H1 (cell line): ENCODE measurements at regions not wholly inside any gene's neighbourhood (a gene's known extent, or its start where the extent isn't known, plus 50 kb on each side); places are given as distances from the start of the nearest gene placed in this dataset.

Experiments used
- CTCF ChIA-PET: fragments of 300-600 bp; sonication (Branson Sonifier 250); formaldehyde crosslinking; loops from one replicate; lab custom pipeline; 2021; ENCODE audit not compliant: partially characterized antibody; lab: Charles Lee
- POLR2A ChIA-PET: fragments of 300-600 bp; sonication (Branson Sonifier 250); formaldehyde crosslinking; loops from one replicate; lab custom pipeline; 2021; ENCODE audit warnings: inconsistent platforms; ENCODE audit not compliant: partially characterized antibody; lab: Charles Lee
- DNase-seq, 2 experiments: peaks; one replicate each; pipeline versions ENCODE4 v3.0.0 to v3.0.0-alpha.2; 2010 to 2022; ENCODE audit warnings: low spot score in 2 of 2, low read depth in 1 of 2, mixed read lengths in 1 of 2
- FAIRE-seq: peaks from 2 replicates; lab custom pipeline; 2011; peaks lifted over from hg19 to GRCh38; lab: Jason Lieb, UNC
- H2AFZ ChIP-seq: 2 replicates; pipeline ENCODE4 v1.8.1; 2012; ENCODE audit warnings: low read length, inconsistent platforms
- H2AK5ac ChIP-seq: 2 replicates; pipeline ENCODE4 v1.6.1; 2013; ENCODE audit warnings: low read depth, low read length
- H2BK120ac ChIP-seq: replicated peaks from 2 replicates; pipeline ENCODE3; 2013; ENCODE audit warnings: low read depth, low read length, inconsistent platforms
- H2BK12ac ChIP-seq: 2 replicates; pipeline ENCODE4 v1.6.1; 2013; ENCODE audit warnings: low read depth, low read length
- H2BK15ac ChIP-seq: 2 replicates; pipeline ENCODE4 v1.6.1; 2013; ENCODE audit warnings: low read length
- H2BK20ac ChIP-seq: 2 replicates; pipeline ENCODE4 v1.6.1; 2013; ENCODE audit warnings: low read length
- H2BK5ac ChIP-seq: 2 replicates; pipeline ENCODE4 v1.6.1; 2013; ENCODE audit warnings: low read depth, low read length
- H3K14ac ChIP-seq: 2 replicates; pipeline ENCODE4 v1.6.1; 2013; ENCODE audit warnings: inconsistent platforms; ENCODE audit not compliant: insufficient read length
- H3K18ac ChIP-seq: 2 replicates; pipeline ENCODE4 v1.6.1; 2013; ENCODE audit warnings: low read length; ENCODE audit errors: extremely low read depth
- H3K23ac ChIP-seq: 2 replicates; pipeline ENCODE4 v1.6.1; 2013; ENCODE audit warnings: inconsistent platforms; ENCODE audit not compliant: insufficient read length
- H3K23me2 ChIP-seq: 2 replicates; pipeline ENCODE4 v1.6.1; 2013; ENCODE audit warnings: low read depth, low read length
- H3K27ac ChIP-seq: 2 replicates; pipeline ENCODE4 v1.6.1; 2011; ENCODE audit warnings: low read depth, low read length, inconsistent platforms
- H3K27me3 ChIP-seq, 4 experiments: replicated peaks in 1 of 4; 1 replicate in 1 of 4; 2 replicates in 3 of 4; pipeline versions ENCODE4 v1.6.1 to v1.8.1; 2011 to 2013; ENCODE audit warnings: low read length in 3 of 4, mild to moderate bottlenecking in 3 of 4, inconsistent platforms in 2 of 4, mixed read lengths in 2 of 4, moderate library complexity in 1 of 4; ENCODE audit not compliant: control insufficient read depth in 3 of 4, insufficient read depth in 3 of 4; ENCODE audit errors: extremely low read depth in 1 of 4
- H3K36me3 ChIP-seq, 4 experiments: 2 replicates each; pipeline versions ENCODE4 v1.6.1 to v1.8.1; 2011 to 2013; ENCODE audit warnings: mild to moderate bottlenecking in 4 of 4, low read length in 3 of 4, moderate library complexity in 2 of 4, control low read depth in 1 of 4, inconsistent platforms in 1 of 4; ENCODE audit not compliant: insufficient read depth in 4 of 4, control insufficient read depth in 2 of 4
- H3K4ac ChIP-seq: replicated peaks from 2 replicates; pipeline ENCODE3; 2013; ENCODE audit warnings: low read length, low read depth, mixed read lengths, inconsistent platforms; ENCODE audit not compliant: insufficient read length
- H3K4me1 ChIP-seq, 4 experiments: replicated peaks in 1 of 4; 1 replicate in 1 of 4; 2 replicates in 3 of 4; pipeline versions ENCODE4 v1.6.1 to v1.8.1; 2011 to 2013; ENCODE audit warnings: low read length in 3 of 4, inconsistent platforms in 2 of 4, mixed read lengths in 1 of 4; ENCODE audit not compliant: insufficient read depth in 4 of 4, control insufficient read depth in 3 of 4
- H3K4me2 ChIP-seq, 2 experiments: 2 replicates each; pipeline versions ENCODE4 v1.6.1 to v1.8.1; 2011 to 2013; ENCODE audit warnings: low read depth in 2 of 2, low read length in 2 of 2, control low read depth in 1 of 2, inconsistent platforms in 1 of 2, mild to moderate bottlenecking in 1 of 2; ENCODE audit not compliant: insufficient read depth in 1 of 2
- H3K4me3 ChIP-seq, 4 experiments: fragments of 200-600, 300-600 bp in 1 of 4; sonication (generic), shearing (Covaris generic), sonication (Bioruptor Twin) in 1 of 4; 2 replicates each; pipeline versions ENCODE4 v1.5.1 to v1.8.1; 2011 to 2016; ENCODE audit warnings: low read length in 4 of 4, low read depth in 3 of 4, control low read depth in 2 of 4, inconsistent platforms in 2 of 4, mild to moderate bottlenecking in 2 of 4, mixed read lengths in 1 of 4, moderate library complexity in 1 of 4; ENCODE audit not compliant: insufficient read depth in 2 of 4; ENCODE audit errors: extremely low read depth in 1 of 4
- H3K56ac ChIP-seq: replicated peaks from 2 replicates; pipeline ENCODE3; 2013; ENCODE audit warnings: low read depth, mild to moderate bottlenecking, mixed read lengths, low read length, inconsistent platforms; ENCODE audit not compliant: insufficient read length
- H3K79me1 ChIP-seq: 2 replicates; pipeline ENCODE4 v1.6.1; 2013; ENCODE audit warnings: low read depth, low read length, control low read depth
- H3K79me2 ChIP-seq, 2 experiments: 2 replicates each; pipeline versions ENCODE4 v1.6.1 to v1.8.1; 2012 to 2013; ENCODE audit warnings: low read length in 2 of 2, mild to moderate bottlenecking in 2 of 2, inconsistent platforms in 1 of 2; ENCODE audit not compliant: insufficient read depth in 2 of 2, control insufficient read depth in 1 of 2
- H3K9ac ChIP-seq, 4 experiments: replicated peaks in 1 of 4; 1 replicate in 1 of 4; 2 replicates in 3 of 4; pipeline versions ENCODE4 v1.6.1 to v1.8.1; 2011 to 2013; ENCODE audit warnings: low read depth in 3 of 4, low read length in 3 of 4, control low read depth in 2 of 4, mild to moderate bottlenecking in 2 of 4, moderate library complexity in 2 of 4, inconsistent platforms in 1 of 4; ENCODE audit errors: extremely low read depth in 1 of 4
- H3K9me3 ChIP-seq, 2 experiments: 2 replicates each; pipeline versions ENCODE4 v1.6.1 to v1.8.1; 2012 to 2013; ENCODE audit warnings: mild to moderate bottlenecking in 2 of 2, moderate library complexity in 2 of 2, control low read depth in 1 of 2, inconsistent platforms in 1 of 2, low read depth in 1 of 2, low read length in 1 of 2, mixed read lengths in 1 of 2; ENCODE audit not compliant: insufficient read depth in 2 of 2
- H4K20me1 ChIP-seq, 2 experiments: replicated peaks in 1 of 2; 2 replicates each; pipeline versions ENCODE3 to v1.8.1; 2011 to 2013; ENCODE audit warnings: inconsistent platforms in 2 of 2, low read length in 2 of 2, mild to moderate bottlenecking in 1 of 2; ENCODE audit not compliant: insufficient read depth in 2 of 2, control insufficient read depth in 1 of 2
- H4K5ac ChIP-seq: 2 replicates; pipeline ENCODE4 v1.6.1; 2013; ENCODE audit warnings: low read length, low read depth, mixed read lengths, inconsistent platforms; ENCODE audit not compliant: insufficient read length
- H4K8ac ChIP-seq: 2 replicates; pipeline ENCODE4 v1.8.0; 2013; ENCODE audit warnings: mild to moderate bottlenecking, moderate library complexity, low read length, inconsistent platforms; ENCODE audit not compliant: insufficient read depth; ENCODE audit errors: extremely low read depth
- H4K91ac ChIP-seq: replicated peaks from 2 replicates; pipeline ENCODE3; 2013; ENCODE audit warnings: low read length, mixed read lengths, inconsistent platforms; ENCODE audit not compliant: insufficient read length
- ASH2L ChIP-seq: fragments of 200-600, 300-600 bp; sonication (generic); IDR thresholded peaks from one replicate; pipeline ENCODE4 v1.7.1; 2017; ENCODE audit warnings: low read length
- CTBP2 ChIP-seq: IDR thresholded peaks from 2 replicates; pipeline ENCODE4 v1.7.0; 2011; ENCODE audit warnings: borderline replicate concordance, mild to moderate bottlenecking, moderate library complexity, mixed read lengths, low read length; ENCODE audit not compliant: insufficient read depth, insufficient read length
- EP300 ChIP-seq, 2 experiments: IDR thresholded peaks; 1 replicate in 1 of 2; 2 replicates in 1 of 2; pipeline ENCODE4 v1.6.1; 2011 to 2012; ENCODE audit warnings: low read depth in 2 of 2, low read length in 2 of 2, mild to moderate bottlenecking in 2 of 2, borderline replicate concordance in 1 of 2, inconsistent platforms in 1 of 2, moderate library complexity in 1 of 2
- EZH2 ChIP-seq: fragments of 200-600 bp; sonication (generic); IDR thresholded peaks from 2 replicates; pipeline ENCODE4 v1.7.1; 2012; ENCODE audit warnings: low read depth, mild to moderate bottlenecking, moderate library complexity, low read length, inconsistent platforms; ENCODE audit not compliant: severe bottlenecking
- GABPA ChIP-seq: IDR thresholded peaks from 2 replicates; pipeline ENCODE4 v1.6.1; 2011; ENCODE audit warnings: mild to moderate bottlenecking, low read length, moderate library complexity, borderline replicate concordance; ENCODE audit not compliant: insufficient read depth
- KDM4A ChIP-seq: IDR thresholded peaks from one replicate; pipeline ENCODE4 v1.7.1; 2012; ENCODE audit warnings: low read depth, mild to moderate bottlenecking, moderate library complexity, low read length, inconsistent platforms; ENCODE audit not compliant: severe bottlenecking
- PHF8 ChIP-seq: fragments of 200-600 bp; sonication (generic); conservative IDR thresholded peaks from 2 replicates; pipeline ENCODE4 v1.7.1; 2012; ENCODE audit warnings: low read depth, mild to moderate bottlenecking, inconsistent platforms, low read length, moderate library complexity
- RFX5 ChIP-seq: IDR thresholded peaks from 2 replicates; pipeline ENCODE4 v1.6.1; 2011; ENCODE audit warnings: low read depth, low read length, improper control_type of control experiment, borderline replicate concordance
- RXRA ChIP-seq: IDR thresholded peaks from 2 replicates; pipeline ENCODE4 v1.6.1; 2011; ENCODE audit warnings: low read depth, mild to moderate bottlenecking, low read length, moderate library complexity; ENCODE audit not compliant: insufficient read depth
- SIRT6 ChIP-seq: IDR thresholded peaks from one replicate; pipeline ENCODE4 v1.7.1; 2012; ENCODE audit warnings: low read length, inconsistent platforms
- SP2 ChIP-seq: IDR thresholded peaks from 2 replicates; pipeline ENCODE4 v1.6.1; 2012; ENCODE audit warnings: mild to moderate bottlenecking, low read length, inconsistent platforms
- SUZ12 ChIP-seq: fragments of 200-600 bp; sonication (generic); IDR thresholded peaks from 2 replicates; pipeline ENCODE4 v1.6.1; 2012; ENCODE audit warnings: mild to moderate bottlenecking, inconsistent platforms, low read length, moderate library complexity, mixed read lengths
- WGBS, 2 experiments: shearing (Covaris generic) in 1 of 2; methylation state at CpG; one replicate each; pipeline versions ENCODE4 v1.1.6 to v1.1.7; 2013 to 2015; ENCODE audit warnings: low lambda C conversion rate in 2 of 2, mixed read lengths in 2 of 2, inconsistent platforms in 1 of 2, low coverage in 1 of 2, missing lambda C conversion rate in 1 of 2; ENCODE audit not compliant: insufficient replicate concordance in 2 of 2, insufficient coverage in 1 of 2, insufficient read length in 1 of 2; ENCODE audit errors: extremely low coverage in 1 of 2, missing lambda C conversion rate in 1 of 2; 5-methylcytosine and 5-hydroxymethylcytosine counted together
- TF ChIP-seq, protein P1 (sequence below): IDR thresholded peaks from 2 replicates; pipeline ENCODE4 v1.6.1; 2012; ENCODE audit warnings: low read length, inconsistent platforms

DNA sequence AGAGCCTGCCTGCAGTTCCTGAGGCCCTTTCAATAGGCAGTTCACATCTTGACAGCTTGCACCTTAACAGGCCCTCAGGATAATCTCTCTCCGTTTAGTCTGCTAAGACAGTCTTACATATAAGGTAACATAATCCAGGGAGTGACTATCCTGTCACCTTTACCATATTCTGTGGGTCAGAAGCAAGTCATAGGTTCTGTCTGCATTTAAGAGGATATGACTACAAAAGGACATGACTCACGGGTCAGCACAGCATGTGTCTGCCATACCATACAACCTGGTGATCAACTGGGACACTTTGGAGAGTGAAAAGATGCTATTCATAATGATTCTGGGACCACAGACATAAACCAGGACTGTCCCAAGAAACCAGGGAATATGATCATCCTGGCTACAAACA lies 611.1 kb downstream of the SOX6 start:
- no peak overlapping the region for H2AK5ac ChIP-seq
- no peak for DNase-seq
- H3K9me3 ChIP-seq: peaks cover 0 to 3% of the 10 kb centered on the region in 2 experiments; a peak in 1 of 4 replicates
- TF ChIP-seq GABPA: no peak
- TF ChIP-seq RXRA: no peak
- TF ChIP-seq, protein P1, sequence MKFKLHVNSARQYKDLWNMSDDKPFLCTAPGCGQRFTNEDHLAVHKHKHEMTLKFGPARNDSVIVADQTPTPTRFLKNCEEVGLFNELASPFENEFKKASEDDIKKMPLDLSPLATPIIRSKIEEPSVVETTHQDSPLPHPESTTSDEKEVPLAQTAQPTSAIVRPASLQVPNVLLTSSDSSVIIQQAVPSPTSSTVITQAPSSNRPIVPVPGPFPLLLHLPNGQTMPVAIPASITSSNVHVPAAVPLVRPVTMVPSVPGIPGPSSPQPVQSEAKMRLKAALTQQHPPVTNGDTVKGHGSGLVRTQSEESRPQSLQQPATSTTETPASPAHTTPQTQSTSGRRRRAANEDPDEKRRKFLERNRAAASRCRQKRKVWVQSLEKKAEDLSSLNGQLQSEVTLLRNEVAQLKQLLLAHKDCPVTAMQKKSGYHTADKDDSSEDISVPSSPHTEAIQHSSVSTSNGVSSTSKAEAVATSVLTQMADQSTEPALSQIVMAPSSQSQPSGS: no peak
- no peak for TF ChIP-seq SUZ12
- no peak for TF ChIP-seq RFX5
- no peak for TF ChIP-seq EP300 (IDR thresholded peaks at IDR 0.05; ENCODE audit: borderline replicate concordance in 1 of 2, low read depth in 2 of 2, low read length in 2 of 2)
- TF ChIP-seq EZH2: no peak
- no peak for TF ChIP-seq CTBP2
- no peak for TF ChIP-seq KDM4A
- TF ChIP-seq SIRT6: no peak
- TF ChIP-seq SP2: no peak
- no peak for TF ChIP-seq PHF8
- no peak for TF ChIP-seq ASH2L

More for the DNA sequence above, 611.1 kb downstream of the SOX6 start:
- Histone ChIP-seq H2BK12ac (no peak overlapping the region), H2BK15ac (no peak overlapping the region), H3K79me1 (no peaks in the 10 kb centered on the region), H3K4me1 (no peaks in the 10 kb centered on the region), H3K56ac (no peak overlapping the region), H4K91ac (no peak overlapping the region), H3K18ac (no peak overlapping the region), H3K14ac (no peak overlapping the region), H3K4ac (no peak overlapping the region), H4K5ac (no peak overlapping the region), H2BK20ac (no peak overlapping the region), H3K23me2 (no peaks in the 10 kb centered on the region; the same call in 1 of the 2 replicates), H4K8ac (no peak overlapping the region), H3K4me3 (no peak overlapping the region), H3K27ac (no peak overlapping the region), H3K23ac (no peak overlapping the region), H3K36me3 (no peaks in the 10 kb centered on the region), H2BK120ac (no peak overlapping the region), H4K20me1 (no peaks in the 10 kb centered on the region), H3K4me2 (no peak overlapping the region), H3K79me2 (no peaks in the 10 kb centered on the region), H3K9ac (no peak overlapping the region), H2BK5ac (no peak overlapping the region), H3K27me3 (no peaks in the 10 kb centered on the region), H2AFZ (no peak overlapping the region)
- ChIA-PET POLR2A (no interaction called here), CTCF (no interaction called here)
- no peak for FAIRE-seq
- WGBS, 2 experiments: 95% methylated on average over 2 of the region's 2 CpGs; no CpG with 5 or more reads in 1 of the 2 experiments
